H1 (cell line): ENCODE measurements at regions not wholly inside any gene's neighbourhood (a gene's known extent, or its start where the extent isn't known, plus 50 kb on each side); places are given as distances from the start of the nearest gene placed in this dataset.

Source experiments
- CTCF ChIA-PET: fragments of 300-600 bp; sonication (Branson Sonifier 250); formaldehyde crosslinking; loops from one replicate; lab custom pipeline; 2021; ENCODE audit not compliant: partially characterized antibody; lab: Charles Lee
- POLR2A ChIA-PET: fragments of 300-600 bp; sonication (Branson Sonifier 250); formaldehyde crosslinking; loops from one replicate; lab custom pipeline; 2021; ENCODE audit warnings: inconsistent platforms; ENCODE audit not compliant: partially characterized antibody; lab: Charles Lee
- DNase-seq, 2 experiments: peaks; one replicate each; pipeline versions ENCODE4 v3.0.0 to v3.0.0-alpha.2; 2010 to 2022; ENCODE audit warnings: low spot score in 2 of 2, low read depth in 1 of 2, mixed read lengths in 1 of 2
- FAIRE-seq: peaks from 2 replicates; lab custom pipeline; 2011; peaks lifted over from hg19 to GRCh38; lab: Jason Lieb, UNC
- H2AFZ ChIP-seq: 2 replicates; pipeline ENCODE4 v1.8.1; 2012; ENCODE audit warnings: low read length, inconsistent platforms
- H2AK5ac ChIP-seq: 2 replicates; pipeline ENCODE4 v1.6.1; 2013; ENCODE audit warnings: low read depth, low read length
- H2BK120ac ChIP-seq: replicated peaks from 2 replicates; pipeline ENCODE3; 2013; ENCODE audit warnings: low read depth, low read length, inconsistent platforms
- H2BK12ac ChIP-seq: 2 replicates; pipeline ENCODE4 v1.6.1; 2013; ENCODE audit warnings: low read depth, low read length
- H2BK15ac ChIP-seq: 2 replicates; pipeline ENCODE4 v1.6.1; 2013; ENCODE audit warnings: low read length
- H2BK20ac ChIP-seq: 2 replicates; pipeline ENCODE4 v1.6.1; 2013; ENCODE audit warnings: low read length
- H2BK5ac ChIP-seq: 2 replicates; pipeline ENCODE4 v1.6.1; 2013; ENCODE audit warnings: low read depth, low read length
- H3K14ac ChIP-seq: 2 replicates; pipeline ENCODE4 v1.6.1; 2013; ENCODE audit warnings: inconsistent platforms; ENCODE audit not compliant: insufficient read length
- H3K18ac ChIP-seq: 2 replicates; pipeline ENCODE4 v1.6.1; 2013; ENCODE audit warnings: low read length; ENCODE audit errors: extremely low read depth
- H3K23ac ChIP-seq: 2 replicates; pipeline ENCODE4 v1.6.1; 2013; ENCODE audit warnings: inconsistent platforms; ENCODE audit not compliant: insufficient read length
- H3K23me2 ChIP-seq: 2 replicates; pipeline ENCODE4 v1.6.1; 2013; ENCODE audit warnings: low read depth, low read length
- H3K27ac ChIP-seq: 2 replicates; pipeline ENCODE4 v1.6.1; 2011; ENCODE audit warnings: low read depth, low read length, inconsistent platforms
- H3K27me3 ChIP-seq, 4 experiments: replicated peaks in 1 of 4; 1 replicate in 1 of 4; 2 replicates in 3 of 4; pipeline versions ENCODE4 v1.6.1 to v1.8.1; 2011 to 2013; ENCODE audit warnings: low read length in 3 of 4, mild to moderate bottlenecking in 3 of 4, inconsistent platforms in 2 of 4, mixed read lengths in 2 of 4, moderate library complexity in 1 of 4; ENCODE audit not compliant: control insufficient read depth in 3 of 4, insufficient read depth in 3 of 4; ENCODE audit errors: extremely low read depth in 1 of 4
- H3K36me3 ChIP-seq, 4 experiments: 2 replicates each; pipeline versions ENCODE4 v1.6.1 to v1.8.1; 2011 to 2013; ENCODE audit warnings: mild to moderate bottlenecking in 4 of 4, low read length in 3 of 4, moderate library complexity in 2 of 4, control low read depth in 1 of 4, inconsistent platforms in 1 of 4; ENCODE audit not compliant: insufficient read depth in 4 of 4, control insufficient read depth in 2 of 4
- H3K4ac ChIP-seq: replicated peaks from 2 replicates; pipeline ENCODE3; 2013; ENCODE audit warnings: low read length, low read depth, mixed read lengths, inconsistent platforms; ENCODE audit not compliant: insufficient read length
- H3K4me1 ChIP-seq, 4 experiments: replicated peaks in 1 of 4; 1 replicate in 1 of 4; 2 replicates in 3 of 4; pipeline versions ENCODE4 v1.6.1 to v1.8.1; 2011 to 2013; ENCODE audit warnings: low read length in 3 of 4, inconsistent platforms in 2 of 4, mixed read lengths in 1 of 4; ENCODE audit not compliant: insufficient read depth in 4 of 4, control insufficient read depth in 3 of 4
- H3K4me2 ChIP-seq, 2 experiments: 2 replicates each; pipeline versions ENCODE4 v1.6.1 to v1.8.1; 2011 to 2013; ENCODE audit warnings: low read depth in 2 of 2, low read length in 2 of 2, control low read depth in 1 of 2, inconsistent platforms in 1 of 2, mild to moderate bottlenecking in 1 of 2; ENCODE audit not compliant: insufficient read depth in 1 of 2
- H3K4me3 ChIP-seq, 4 experiments: fragments of 200-600, 300-600 bp in 1 of 4; sonication (generic), shearing (Covaris generic), sonication (Bioruptor Twin) in 1 of 4; 2 replicates each; pipeline versions ENCODE4 v1.5.1 to v1.8.1; 2011 to 2016; ENCODE audit warnings: low read length in 4 of 4, low read depth in 3 of 4, control low read depth in 2 of 4, inconsistent platforms in 2 of 4, mild to moderate bottlenecking in 2 of 4, mixed read lengths in 1 of 4, moderate library complexity in 1 of 4; ENCODE audit not compliant: insufficient read depth in 2 of 4; ENCODE audit errors: extremely low read depth in 1 of 4
- H3K56ac ChIP-seq: replicated peaks from 2 replicates; pipeline ENCODE3; 2013; ENCODE audit warnings: low read depth, mild to moderate bottlenecking, mixed read lengths, low read length, inconsistent platforms; ENCODE audit not compliant: insufficient read length
- H3K79me1 ChIP-seq: 2 replicates; pipeline ENCODE4 v1.6.1; 2013; ENCODE audit warnings: low read depth, low read length, control low read depth
- H3K79me2 ChIP-seq, 2 experiments: 2 replicates each; pipeline versions ENCODE4 v1.6.1 to v1.8.1; 2012 to 2013; ENCODE audit warnings: low read length in 2 of 2, mild to moderate bottlenecking in 2 of 2, inconsistent platforms in 1 of 2; ENCODE audit not compliant: insufficient read depth in 2 of 2, control insufficient read depth in 1 of 2
- H3K9ac ChIP-seq, 4 experiments: replicated peaks in 1 of 4; 1 replicate in 1 of 4; 2 replicates in 3 of 4; pipeline versions ENCODE4 v1.6.1 to v1.8.1; 2011 to 2013; ENCODE audit warnings: low read depth in 3 of 4, low read length in 3 of 4, control low read depth in 2 of 4, mild to moderate bottlenecking in 2 of 4, moderate library complexity in 2 of 4, inconsistent platforms in 1 of 4; ENCODE audit errors: extremely low read depth in 1 of 4
- H3K9me3 ChIP-seq, 2 experiments: 2 replicates each; pipeline versions ENCODE4 v1.6.1 to v1.8.1; 2012 to 2013; ENCODE audit warnings: mild to moderate bottlenecking in 2 of 2, moderate library complexity in 2 of 2, control low read depth in 1 of 2, inconsistent platforms in 1 of 2, low read depth in 1 of 2, low read length in 1 of 2, mixed read lengths in 1 of 2; ENCODE audit not compliant: insufficient read depth in 2 of 2
- H4K20me1 ChIP-seq, 2 experiments: replicated peaks in 1 of 2; 2 replicates each; pipeline versions ENCODE3 to v1.8.1; 2011 to 2013; ENCODE audit warnings: inconsistent platforms in 2 of 2, low read length in 2 of 2, mild to moderate bottlenecking in 1 of 2; ENCODE audit not compliant: insufficient read depth in 2 of 2, control insufficient read depth in 1 of 2
- H4K5ac ChIP-seq: 2 replicates; pipeline ENCODE4 v1.6.1; 2013; ENCODE audit warnings: low read length, low read depth, mixed read lengths, inconsistent platforms; ENCODE audit not compliant: insufficient read length
- H4K8ac ChIP-seq: 2 replicates; pipeline ENCODE4 v1.8.0; 2013; ENCODE audit warnings: mild to moderate bottlenecking, moderate library complexity, low read length, inconsistent platforms; ENCODE audit not compliant: insufficient read depth; ENCODE audit errors: extremely low read depth
- H4K91ac ChIP-seq: replicated peaks from 2 replicates; pipeline ENCODE3; 2013; ENCODE audit warnings: low read length, mixed read lengths, inconsistent platforms; ENCODE audit not compliant: insufficient read length
- ASH2L ChIP-seq: fragments of 200-600, 300-600 bp; sonication (generic); IDR thresholded peaks from one replicate; pipeline ENCODE4 v1.7.1; 2017; ENCODE audit warnings: low read length
- BCL11A ChIP-seq, 2 experiments: IDR thresholded peaks; one replicate each; pipeline ENCODE4 v1.6.1; 2011; ENCODE audit warnings: low read depth in 2 of 2, low read length in 2 of 2, mild to moderate bottlenecking in 2 of 2
- JUND ChIP-seq: IDR thresholded peaks from 2 replicates; pipeline ENCODE4 v1.6.1; 2011; ENCODE audit warnings: mild to moderate bottlenecking, improper control_type of control experiment, low read length
- SUZ12 ChIP-seq: fragments of 200-600 bp; sonication (generic); IDR thresholded peaks from 2 replicates; pipeline ENCODE4 v1.6.1; 2012; ENCODE audit warnings: mild to moderate bottlenecking, inconsistent platforms, low read length, moderate library complexity, mixed read lengths
- YY1 ChIP-seq: IDR thresholded peaks from 2 replicates; pipeline ENCODE4 v1.6.1; 2011; ENCODE audit warnings: low read depth, mild to moderate bottlenecking, low read length
- WGBS, 2 experiments: shearing (Covaris generic) in 1 of 2; methylation state at CpG; one replicate each; pipeline versions ENCODE4 v1.1.6 to v1.1.7; 2013 to 2015; ENCODE audit warnings: low lambda C conversion rate in 2 of 2, mixed read lengths in 2 of 2, inconsistent platforms in 1 of 2, low coverage in 1 of 2, missing lambda C conversion rate in 1 of 2; ENCODE audit not compliant: insufficient replicate concordance in 2 of 2, insufficient coverage in 1 of 2, insufficient read length in 1 of 2; ENCODE audit errors: extremely low coverage in 1 of 2, missing lambda C conversion rate in 1 of 2; 5-methylcytosine and 5-hydroxymethylcytosine counted together
- TF ChIP-seq, protein P1 (sequence below): IDR thresholded peaks from 2 replicates; pipeline ENCODE4 v1.6.1; 2012; ENCODE audit warnings: low read length, inconsistent platforms

DNA sequence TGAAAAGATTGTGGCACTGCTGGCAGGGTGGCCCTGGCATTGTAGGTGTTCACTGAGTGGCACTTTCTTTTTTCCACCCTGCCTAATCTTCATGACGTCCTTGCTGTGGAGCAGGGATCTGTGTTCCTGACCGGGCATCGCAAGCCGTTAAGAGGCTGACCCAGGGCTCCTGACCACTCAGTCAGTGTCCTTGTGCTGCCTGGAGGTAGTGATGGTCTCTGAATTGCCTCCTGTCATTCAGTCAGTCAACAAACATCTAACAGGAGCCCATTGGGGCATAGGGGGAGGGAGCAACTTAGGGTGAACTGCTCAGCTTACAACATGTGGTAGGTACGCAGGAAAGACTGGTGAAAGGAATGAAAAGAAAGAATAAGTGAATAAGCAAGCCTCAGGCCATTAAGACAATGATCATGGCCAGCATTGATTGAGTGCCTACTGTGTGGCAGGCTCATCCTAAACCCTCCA is 152.0 kb downstream of the CEBPB start:
- Histone ChIP-seq H3K18ac (no peak overlapping the region; the same call in 1 of the 2 replicates), H2BK120ac (no peak overlapping the region), H3K9ac (no peak overlapping the region), H3K79me1 (no peaks in the 10 kb centered on the region), H3K79me2 (no peaks in the 10 kb centered on the region), H2BK15ac (no peak overlapping the region), H3K23ac (no peak overlapping the region), H3K56ac (no peak overlapping the region), H3K36me3 (no peaks in the 10 kb centered on the region), H3K4me1 (peaks cover 0 to 8% (median 1%) of the 10 kb centered on the region in 4 experiments; a peak in 3 of 7 replicates), H3K9me3 (no peaks in the 10 kb centered on the region), H3K14ac (no peak overlapping the region), H2BK20ac (no peak overlapping the region), H3K4me2 (no peak overlapping the region), H2AFZ (no peak overlapping the region), H3K4me3 (no peak overlapping the region), H2AK5ac (no peak overlapping the region), H4K91ac (no peak overlapping the region), H4K8ac (no peak overlapping the region), H3K23me2 (no peaks in the 10 kb centered on the region), H3K27ac (no peak overlapping the region; the same call in 1 of the 2 replicates), H2BK12ac (no peak overlapping the region), H2BK5ac (no peak overlapping the region), H4K20me1 (no peaks in the 10 kb centered on the region), H4K5ac (no peak overlapping the region), H3K27me3 (no peaks in the 10 kb centered on the region; a peak in 1 of 7 replicates), H3K4ac (no peak overlapping the region)
- ChIA-PET POLR2A (no interaction called here), CTCF (interaction anchor here (1.2 to 1.5 kb wide), 3 partner anchors 10 to 155 kb away, joined by 3 read pairs; no protein-coding TSS in a partner anchor)
- 82% methylated on average over 5 of the region's 5 CpGs; no CpG with 5 or more reads in 1 of the 2 experiments for WGBS, 2 experiments
- TF ChIP-seq SUZ12 = no peak
- TF ChIP-seq ASH2L = no peak
- no peak for TF ChIP-seq YY1
- TF ChIP-seq, protein P1, sequence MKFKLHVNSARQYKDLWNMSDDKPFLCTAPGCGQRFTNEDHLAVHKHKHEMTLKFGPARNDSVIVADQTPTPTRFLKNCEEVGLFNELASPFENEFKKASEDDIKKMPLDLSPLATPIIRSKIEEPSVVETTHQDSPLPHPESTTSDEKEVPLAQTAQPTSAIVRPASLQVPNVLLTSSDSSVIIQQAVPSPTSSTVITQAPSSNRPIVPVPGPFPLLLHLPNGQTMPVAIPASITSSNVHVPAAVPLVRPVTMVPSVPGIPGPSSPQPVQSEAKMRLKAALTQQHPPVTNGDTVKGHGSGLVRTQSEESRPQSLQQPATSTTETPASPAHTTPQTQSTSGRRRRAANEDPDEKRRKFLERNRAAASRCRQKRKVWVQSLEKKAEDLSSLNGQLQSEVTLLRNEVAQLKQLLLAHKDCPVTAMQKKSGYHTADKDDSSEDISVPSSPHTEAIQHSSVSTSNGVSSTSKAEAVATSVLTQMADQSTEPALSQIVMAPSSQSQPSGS = no peak
- TF ChIP-seq JUND = no peak
- TF ChIP-seq BCL11A (IDR thresholded peaks at IDR 0.05; ENCODE audit: low read depth in 2 of 2, low read length in 2 of 2) = no peak
- FAIRE-seq (no peak), DNase-seq (no peak)
